Sigmoid colon (tissue), 4 donors: ENCODE measurements at regions not wholly inside any gene's neighbourhood (a gene's known extent, or its start where the extent isn't known, plus 50 kb on each side); places are given as distances from the start of the nearest gene placed in this dataset.

Source experiments
- POLR2A ChIP-seq, 2 donors: fragments of 450-650 bp; IDR thresholded peaks; one replicate each; pipeline ENCODE4 v1.6.1; 2016; ENCODE audit warnings: antibody characterized with exemption in 2 of 2, mild to moderate bottlenecking in 2 of 2, moderate library complexity in 2 of 2
- POLR2AphosphoS5 ChIP-seq, 4 donors: sonication (generic); formaldehyde crosslinking; IDR thresholded peaks; one replicate each; pipeline ENCODE4 v1.6.1; 2017; ENCODE audit warnings: antibody characterized with exemption in 4 of 4
- TF ChIP-seq, protein P1 (sequence below), 4 experiments: fragments of 450-650 bp in 3 of 4; fragments of 200-600 bp in 1 of 4; IDR thresholded peaks; one replicate each; pipeline ENCODE4 v1.5.1; 2016 to 2019; ENCODE audit warnings: antibody characterized with exemption in 4 of 4, mild to moderate bottlenecking in 3 of 4, moderate library complexity in 2 of 4

DNA sequence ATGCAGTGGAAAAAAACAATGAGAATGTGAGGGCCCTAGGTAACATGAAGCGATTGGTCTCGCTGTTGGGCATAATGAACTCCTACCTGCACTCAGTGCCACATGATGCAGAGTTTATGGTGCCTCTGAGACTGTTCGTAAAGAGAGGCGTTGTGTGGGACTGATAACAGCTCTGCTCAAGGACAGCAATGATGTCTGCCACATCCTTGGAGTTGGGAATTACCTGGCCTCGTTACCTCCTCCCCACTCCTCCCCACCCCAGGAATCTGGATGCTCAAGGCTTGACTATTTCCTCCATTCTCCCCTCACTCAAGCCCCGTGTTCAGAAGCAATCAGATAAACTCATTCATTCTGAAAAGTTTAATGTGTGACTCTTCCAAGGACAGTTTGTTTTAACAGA lies 148.0 kb upstream of the JADE1 start:
- TF ChIP-seq POLR2A (IDR thresholded peaks at IDR 0.05) (no peak), POLR2AphosphoS5 (IDR thresholded peaks at IDR 0.05) (no peak)
- TF ChIP-seq, protein P1, sequence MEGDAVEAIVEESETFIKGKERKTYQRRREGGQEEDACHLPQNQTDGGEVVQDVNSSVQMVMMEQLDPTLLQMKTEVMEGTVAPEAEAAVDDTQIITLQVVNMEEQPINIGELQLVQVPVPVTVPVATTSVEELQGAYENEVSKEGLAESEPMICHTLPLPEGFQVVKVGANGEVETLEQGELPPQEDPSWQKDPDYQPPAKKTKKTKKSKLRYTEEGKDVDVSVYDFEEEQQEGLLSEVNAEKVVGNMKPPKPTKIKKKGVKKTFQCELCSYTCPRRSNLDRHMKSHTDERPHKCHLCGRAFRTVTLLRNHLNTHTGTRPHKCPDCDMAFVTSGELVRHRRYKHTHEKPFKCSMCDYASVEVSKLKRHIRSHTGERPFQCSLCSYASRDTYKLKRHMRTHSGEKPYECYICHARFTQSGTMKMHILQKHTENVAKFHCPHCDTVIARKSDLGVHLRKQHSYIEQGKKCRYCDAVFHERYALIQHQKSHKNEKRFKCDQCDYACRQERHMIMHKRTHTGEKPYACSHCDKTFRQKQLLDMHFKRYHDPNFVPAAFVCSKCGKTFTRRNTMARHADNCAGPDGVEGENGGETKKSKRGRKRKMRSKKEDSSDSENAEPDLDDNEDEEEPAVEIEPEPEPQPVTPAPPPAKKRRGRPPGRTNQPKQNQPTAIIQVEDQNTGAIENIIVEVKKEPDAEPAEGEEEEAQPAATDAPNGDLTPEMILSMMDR (IDR thresholded peaks at IDR 0.05) = no peak
